HCT116 (cell line): ENCODE measurements at regions not wholly inside any gene's neighbourhood (a gene's known extent, or its start where the extent isn't known, plus 50 kb on each side); places are given as distances from the start of the nearest gene placed in this dataset.

Experiments used
- ATAC-seq: fragments of 200-7000 bp; cut with Tn5 transposase; 2 replicates; pipeline ENCODE4 v1.9.1; 2020; ENCODE audit warnings: mild to moderate bottlenecking, moderate library complexity
- BruUV-seq: library from RNA; stranded (reverse); fragments of 400-500 nt; replicated peaks from 2 replicates; lab custom pipeline; 2021; lab: Mats Ljungman, UMichigan
- CTCF ChIA-PET: fragments of 300-600 bp; sonication (Branson Sonifier 250); formaldehyde crosslinking; loops from one replicate; lab custom pipeline; 2021; ENCODE audit warnings: antibody characterized with exemption; lab: Charles Lee
- POLR2A ChIA-PET: fragments of 300-600, 350-600 bp; sonication (Branson Sonifier 250); formaldehyde crosslinking; loops from one replicate; lab custom pipeline; 2021; ENCODE audit warnings: antibody characterized with exemption; lab: Charles Lee
- RAD21 ChIA-PET, 2 experiments: fragments of 300-600 bp; sonication (Branson Sonifier 250); formaldehyde crosslinking; loops; one replicate each; lab custom pipeline; 2023; ENCODE audit warnings: low total read pairs in 2 of 2; ENCODE audit not compliant: uncharacterized antibody in 2 of 2, unreplicated experiment in 2 of 2, low non-redundant PET in 1 of 2; lab: Charles Lee
- DNase-seq: peaks from one replicate; pipeline ENCODE4 v3.0.0-alpha.2; 2010; ENCODE audit warnings: low read depth, low spot score
- H2AFZ ChIP-seq: fragments of 200-600 bp; shearing (Covaris generic), sonication (generic); 2 replicates; pipeline ENCODE4 v1.6.1; 2017; ENCODE audit warnings: low read depth, mixed run types, mixed read lengths, antibody characterized with exemption, low read length; ENCODE audit not compliant: poor library complexity, severe bottlenecking
- H3K27ac ChIP-seq: 2 replicates; pipeline ENCODE4 v1.5.1; 2012; ENCODE audit warnings: low read depth, low read length
- H3K27me3 ChIP-seq: fragments of 200-600 bp; sonication (generic); 2 replicates; pipeline ENCODE4 v1.6.1; 2016; ENCODE audit warnings: mixed run types, low read length, mixed read lengths; ENCODE audit not compliant: insufficient read depth
- H3K36me3 ChIP-seq, 2 experiments: fragments of 200-500 bp in 1 of 2; fragments of 200-600 bp in 1 of 2; sonication (Bioruptor generic) in 1 of 2; sonication (generic) in 1 of 2; 2 replicates each; pipeline versions ENCODE4 v1.5.1 to v1.6.1; 2014 to 2016; ENCODE audit warnings: low read length in 2 of 2, inconsistent platforms in 1 of 2, mixed read lengths in 1 of 2, mixed run types in 1 of 2; ENCODE audit not compliant: insufficient read depth in 2 of 2, control insufficient read depth in 1 of 2
- H3K4me1 ChIP-seq, 2 experiments: fragments of 200-600 bp in 1 of 2; sonication (generic) in 1 of 2; 2 replicates each; pipeline versions ENCODE4 v1.5.1 to v1.6.1; 2012 to 2017; ENCODE audit warnings: low read length in 2 of 2, inconsistent platforms in 1 of 2, mild to moderate bottlenecking in 1 of 2, mixed read lengths in 1 of 2, mixed run types in 1 of 2, moderate library complexity in 1 of 2; ENCODE audit not compliant: insufficient read depth in 2 of 2, control insufficient read depth in 1 of 2
- H3K4me2 ChIP-seq: fragments of 200-600 bp; sonication (generic); 2 replicates; pipeline ENCODE4 v1.6.1; 2017; ENCODE audit warnings: mixed run types, low read length, mixed read lengths
- H3K4me3 ChIP-seq, 2 experiments: fragments of 200-600 bp in 1 of 2; sonication (generic) in 1 of 2; replicated peaks in 1 of 2; 2 replicates each; pipeline ENCODE4 v1.5.1; 2011 to 2016; ENCODE audit warnings: low read length in 2 of 2, control low read depth in 1 of 2, low read depth in 1 of 2, mild to moderate bottlenecking in 1 of 2, mixed read lengths in 1 of 2, mixed run types in 1 of 2
- H3K79me2 ChIP-seq: fragments of 200-600 bp; sonication (generic); 2 replicates; pipeline ENCODE4 v1.6.1; 2017; ENCODE audit warnings: mild to moderate bottlenecking, mixed run types, low read length, moderate library complexity, mixed read lengths; ENCODE audit not compliant: insufficient read depth
- H3K9ac ChIP-seq: fragments of 200-600 bp; sonication (generic); 2 replicates; pipeline ENCODE4 v1.6.1; 2016; ENCODE audit warnings: low read length, mixed read lengths
- H3K9me2 ChIP-seq: fragments of 200-600 bp; sonication (generic), shearing (Covaris generic); 2 replicates; pipeline ENCODE4 v1.6.1; 2017; ENCODE audit warnings: mixed run types, mild to moderate bottlenecking, moderate library complexity; ENCODE audit not compliant: insufficient read depth
- H3K9me3 ChIP-seq, 2 experiments: fragments of 200-500 bp in 1 of 2; fragments of 200-600 bp in 1 of 2; sonication (Bioruptor generic) in 1 of 2; sonication (generic) in 1 of 2; 2 replicates each; pipeline ENCODE4 v1.6.1; 2014 to 2017; ENCODE audit warnings: low read length in 2 of 2, mixed read lengths in 2 of 2, inconsistent platforms in 1 of 2, low read depth in 1 of 2, mild to moderate bottlenecking in 1 of 2, mixed run types in 1 of 2, moderate library complexity in 1 of 2; ENCODE audit not compliant: control insufficient read depth in 1 of 2, insufficient read depth in 1 of 2
- H4K20me1 ChIP-seq: fragments of 200-600 bp; sonication (generic), shearing (Covaris generic); 2 replicates; pipeline ENCODE4 v1.6.1; 2017; ENCODE audit warnings: mixed run types, mild to moderate bottlenecking, moderate library complexity; ENCODE audit not compliant: insufficient read depth
- ATF3 ChIP-seq: IDR thresholded peaks from 2 replicates; pipeline ENCODE4 v1.6.1; 2012
- CBX3 ChIP-seq: IDR thresholded peaks from 2 replicates; pipeline ENCODE4 v1.6.1; 2012; ENCODE audit warnings: low read depth
- EGR1 ChIP-seq: IDR thresholded peaks from 2 replicates; pipeline ENCODE4 v1.6.1; 2012; ENCODE audit warnings: low read depth
- ELF1 ChIP-seq: IDR thresholded peaks from 2 replicates; pipeline ENCODE4 v1.6.1; 2012; ENCODE audit warnings: low read depth, borderline replicate concordance
- EZH2 ChIP-seq: fragments of 200-600 bp; sonication (generic); IDR thresholded peaks from 2 replicates; pipeline ENCODE4 v1.6.1; 2017; ENCODE audit warnings: antibody characterized with exemption, mixed run types
- EZH2phosphoT487 ChIP-seq: fragments of 200-600 bp; IDR thresholded peaks from 2 replicates; pipeline ENCODE4 v1.6.1; 2018; ENCODE audit warnings: antibody characterized with exemption, borderline replicate concordance
- JUND ChIP-seq: IDR thresholded peaks from 2 replicates; pipeline ENCODE4 v1.6.1; 2012
- MAX ChIP-seq: IDR thresholded peaks from 2 replicates; pipeline ENCODE4 v1.6.1; 2012
- POLR2A ChIP-seq: IDR thresholded peaks from 2 replicates; pipeline ENCODE4 v1.7.0; 2011; ENCODE audit warnings: borderline replicate concordance; ENCODE audit not compliant: insufficient read depth, insufficient read length; ENCODE audit errors: extremely low read depth
- POLR2AphosphoS5 ChIP-seq: IDR thresholded peaks from 2 replicates; pipeline ENCODE4 v1.6.1; 2011; ENCODE audit warnings: mild to moderate bottlenecking, low read depth, low read length, moderate library complexity
- RAD21 ChIP-seq: IDR thresholded peaks from 2 replicates; pipeline ENCODE4 v1.6.1; 2012; ENCODE audit warnings: low read depth, mild to moderate bottlenecking
- REST ChIP-seq: IDR thresholded peaks from 2 replicates; pipeline ENCODE4 v1.6.1; 2012; ENCODE audit warnings: low read depth
- SIN3A ChIP-seq: IDR thresholded peaks from 2 replicates; pipeline ENCODE4 v1.6.1; 2012; ENCODE audit warnings: low read depth
- SP1 ChIP-seq: IDR thresholded peaks from 2 replicates; pipeline ENCODE4 v1.6.1; 2012; ENCODE audit warnings: low read depth
- TCF7L2 ChIP-seq: IDR thresholded peaks from 2 replicates; pipeline ENCODE4 v1.7.0; 2011; ENCODE audit warnings: borderline replicate concordance, inconsistent platforms; ENCODE audit not compliant: insufficient read depth, insufficient read length; ENCODE audit errors: extremely low read depth
- YY1 ChIP-seq: IDR thresholded peaks from 2 replicates; pipeline ENCODE4 v1.6.1; 2011; ENCODE audit warnings: low read length, low read depth, moderate library complexity, mild to moderate bottlenecking; ENCODE audit not compliant: insufficient replicate concordance; ENCODE audit errors: extremely low read depth
- ZBTB33 ChIP-seq: IDR thresholded peaks from 2 replicates; pipeline ENCODE4 v1.6.1; 2011; ENCODE audit warnings: mild to moderate bottlenecking, low read length, moderate library complexity; ENCODE audit not compliant: insufficient replicate concordance; ENCODE audit errors: extremely low read depth
- intact Hi-C: fragments of 100-400 bp; cut with micrococcal nuclease; formaldehyde crosslinking; loops from 2 replicates; pipeline ENCODE4 v1.10.0; 2022

GRCh38 chr12:86723326-86723725 is 467.1 kb upstream of the MGAT4C start:
- H2AFZ ChIP-seq, result no peak overlapping the region
- no peak overlapping the region for H3K9ac ChIP-seq
- H3K4me3 ChIP-seq, result no peak overlapping the region
- no peak for TF ChIP-seq YY1
- TF ChIP-seq SIN3A, result no peak
- TF ChIP-seq SP1, result no peak
- TF ChIP-seq POLR2A, result no peak
- TF ChIP-seq EZH2, result no peak
- no peak for TF ChIP-seq MAX
- no peak for TF ChIP-seq ELF1
- TF ChIP-seq CBX3, result no peak
- TF ChIP-seq RAD21, result no peak
- TF ChIP-seq REST, result no peak
- no peak for TF ChIP-seq POLR2AphosphoS5
- no peak for TF ChIP-seq EGR1
- no peak for TF ChIP-seq ATF3
- TF ChIP-seq EZH2phosphoT487, result no peak
- no peak for TF ChIP-seq JUND
- TF ChIP-seq TCF7L2, result no peak
- TF ChIP-seq ZBTB33, result no peak
- H4K20me1 ChIP-seq, result no peaks in the 10 kb centered on the region
- no peak overlapping the region for H3K27ac ChIP-seq
- H3K27me3 ChIP-seq, result no peaks in the 10 kb centered on the region
- no peak overlapping the region for H3K4me2 ChIP-seq
- H3K9me2 ChIP-seq, result no peaks in the 10 kb centered on the region
- POLR2A ChIA-PET, result no interaction called here
- DNase-seq (no peak), ATAC-seq (no peak)
- intact Hi-C loops, result no loop called here
- no peaks in the 10 kb centered on the region for H3K9me3 ChIP-seq
- H3K4me1 ChIP-seq, result no peaks in the 10 kb centered on the region; a peak in 1 of 4 replicates
- no peaks in the 10 kb centered on the region for H3K79me2 ChIP-seq
- CTCF ChIA-PET, result no interaction called here
- RAD21 ChIA-PET, result no interaction called here
- H3K36me3 ChIP-seq, result no peaks in the 10 kb centered on the region
- BruUV-seq, result no TSS peak
